Lung (tissue), 11 donors: ENCODE measurements at regions not wholly inside any gene's neighbourhood (a gene's known extent, or its start where the extent isn't known, plus 50 kb on each side); places are given as distances from the start of the nearest gene placed in this dataset.

Source experiments
- ATAC-seq: fragments of 200-7000 bp; cut with Tn5 transposase; one replicate; pipeline ENCODE4 v1.9.1; 2020; ENCODE audit warnings: moderate number of reproducible peaks; ENCODE audit not compliant: insufficient read depth, low FRiP score
- DNase-seq, 3 donors: peaks; one replicate each; pipeline ENCODE4 v3.0.0-alpha.2; 2013 to 2017
- H3K27ac ChIP-seq, 2 donors: one replicate each; pipeline ENCODE4 v1.5.1; 2013; ENCODE audit warnings: mild to moderate bottlenecking in 2 of 2, moderate library complexity in 2 of 2, control low read depth in 1 of 2, inconsistent platforms in 1 of 2, low read depth in 1 of 2, low read length in 1 of 2
- H3K27me3 ChIP-seq, 3 donors: one replicate each; pipeline ENCODE4 v1.5.1; 2013; ENCODE audit warnings: low read length in 2 of 3; ENCODE audit not compliant: control insufficient read depth in 3 of 3, insufficient read depth in 3 of 3
- H3K36me3 ChIP-seq, 4 donors: one replicate each; pipeline ENCODE4 v1.5.1; 2013; ENCODE audit warnings: low read length in 4 of 4, mild to moderate bottlenecking in 1 of 4, moderate library complexity in 1 of 4; ENCODE audit not compliant: control insufficient read depth in 4 of 4, insufficient read depth in 4 of 4
- H3K4me1 ChIP-seq, 5 donors: one replicate each; pipeline ENCODE4 v1.5.1; 2013; ENCODE audit warnings: low read length in 5 of 5, mild to moderate bottlenecking in 2 of 5, moderate library complexity in 1 of 5; ENCODE audit not compliant: control insufficient read depth in 5 of 5, insufficient read depth in 5 of 5
- H3K4me3 ChIP-seq: one replicate; pipeline ENCODE4 v1.5.1; 2013; ENCODE audit warnings: mild to moderate bottlenecking, control low read depth, moderate library complexity
- H3K9ac ChIP-seq, 2 donors: one replicate each; pipeline ENCODE4 v1.5.1; 2013; ENCODE audit warnings: low read length in 2 of 2, control low read depth in 1 of 2; ENCODE audit not compliant: insufficient read depth in 1 of 2
- H3K9me3 ChIP-seq, 4 donors: one replicate each; pipeline ENCODE4 v1.5.1; 2013; ENCODE audit warnings: low read length in 3 of 4, mild to moderate bottlenecking in 1 of 4, moderate library complexity in 1 of 4; ENCODE audit not compliant: control insufficient read depth in 4 of 4, insufficient read depth in 3 of 4
- CTCF ChIP-seq: IDR thresholded peaks from 2 replicates; pipeline ENCODE4 v1.5.1; 2012; ENCODE audit warnings: mild to moderate bottlenecking; ENCODE audit errors: control extremely low read depth, extremely low read depth
- WGBS, 2 donors: extraction: QIAGEN DNeasy Blood & Tissue Kit; methylation state at CpG; one replicate each; pipeline ENCODE4 v1.1.7; 2013; 5-methylcytosine and 5-hydroxymethylcytosine counted together
- donor health status: control.
- donor health status: control.
- donor health status: Bipolar disorder and iron deficiency.
- donor health status: healthy.
- donor health status: DM: yes; HTN: yes; CAD: no.

- H3K4me1 ChIP-seq = no peaks in the 10 kb centered on the region
- H3K4me3 ChIP-seq = no peak overlapping the region
- WGBS, 2 donors = 92 to 97% methylated on average over 5 of the region's 5 CpGs
- peaks cover 0 to 3% (median 0%) of the 10 kb centered on the region in 4 donors for H3K9me3 ChIP-seq
- H3K27me3 ChIP-seq = no peaks in the 10 kb centered on the region
- no peak for ATAC-seq
- H3K9ac ChIP-seq = no peak overlapping the region
- H3K36me3 ChIP-seq = no peaks in the 10 kb centered on the region
- H3K27ac ChIP-seq = no peak overlapping the region
- no peak for DNase-seq
- no peak for TF ChIP-seq CTCF
These were observed 62.6 kb upstream of the RAB12 start for GRCh38 chr18:8546677-8547076.

- ATAC-seq (no peak), DNase-seq (no peak)
- Histone ChIP-seq H3K27ac (no peak overlapping the region), H3K4me1 (peaks cover 0 to 3% (median 0%) of the 10 kb centered on the region in 5 donors), H3K9ac (no peak overlapping the region), H3K36me3 (no peaks in the 10 kb centered on the region), H3K4me3 (no peak overlapping the region), H3K27me3 (no peaks in the 10 kb centered on the region), H3K9me3 (peaks cover 0 to 3% (median 0%) of the 10 kb centered on the region in 4 donors)
- no peak for TF ChIP-seq CTCF
- WGBS, 2 donors = 89 to 90% methylated on average over 8 of the region's 8 CpGs
These were observed 61.1 kb upstream of the RAB12 start for GRCh38 chr18:8548186-8548585.

- Histone ChIP-seq H3K9me3 (peaks cover 0 to 3% (median 0%) of the 10 kb centered on the region in 4 donors), H3K4me3 (no peak overlapping the region), H3K4me1 (peaks cover 0 to 3% (median 0%) of the 10 kb centered on the region in 5 donors), H3K36me3 (no peaks in the 10 kb centered on the region), H3K27me3 (no peaks in the 10 kb centered on the region), H3K9ac (no peak overlapping the region), H3K27ac (no peak overlapping the region)
- DNase-seq (no peak), ATAC-seq (no peak)
- WGBS, 2 donors = 92 to 93% methylated on average over 6 of the region's 6 CpGs
- TF ChIP-seq CTCF = no peak
These were observed 59.9 kb upstream of the RAB12 start for GRCh38 chr18:8549254-8549757.

- H3K36me3 ChIP-seq = no peaks in the 10 kb centered on the region
- H3K9ac ChIP-seq = no peak overlapping the region
- WGBS, 2 donors = 80 to 87% methylated on average over 4 of the region's 4 CpGs
- no peak for DNase-seq
- no peaks in the 10 kb centered on the region for H3K9me3 ChIP-seq
- no peak overlapping the region for H3K27ac ChIP-seq
- ATAC-seq = no peak
- H3K4me1 ChIP-seq = peaks cover 0 to 3% (median 0%) of the 10 kb centered on the region in 5 donors
- TF ChIP-seq CTCF = no peak
- H3K4me3 ChIP-seq = no peak overlapping the region
- no peaks in the 10 kb centered on the region for H3K27me3 ChIP-seq
These were observed 57.1 kb upstream of the RAB12 start for GRCh38 chr18:8552151-8552550.
